SK-N-SH (cell line): ENCODE measurements at regions not wholly inside any gene's neighbourhood (a gene's known extent, or its start where the extent isn't known, plus 50 kb on each side); places are given as distances from the start of the nearest gene placed in this dataset.

Experiments
- FOXJ3 ChIP-seq: sonication (generic); formaldehyde crosslinking; IDR thresholded peaks from 2 replicates; pipeline ENCODE4 v1.5.1; 2020; ENCODE audit warnings: mild to moderate bottlenecking, missing genetic modification reagents
- FOXM1 ChIP-seq: IDR thresholded peaks from 2 replicates; pipeline ENCODE4 v1.4.0; 2012; ENCODE audit warnings: low read depth, mild to moderate bottlenecking

DNA sequence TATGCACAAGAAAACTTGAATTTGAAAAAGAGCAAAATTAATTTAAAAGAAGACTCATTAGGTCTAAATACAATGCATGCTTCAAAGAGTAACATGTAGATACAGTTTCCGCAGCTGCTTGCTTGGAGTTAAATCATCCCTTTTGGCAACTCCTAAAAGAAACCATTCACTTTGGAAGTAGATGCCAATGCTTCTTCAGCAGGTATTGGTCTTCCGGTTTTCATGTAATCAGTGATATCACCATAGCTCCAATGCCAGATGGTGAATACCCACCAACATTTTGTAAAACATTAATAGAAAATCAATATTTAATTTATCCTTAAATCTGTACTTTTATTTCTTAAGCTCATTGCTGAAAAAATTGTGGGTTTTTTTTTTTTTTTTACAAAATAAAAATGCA lies 381.1 kb upstream of the PHF14 start:
- TF ChIP-seq FOXJ3 (no peak), FOXM1 (no peak)
